Lung (tissue), 11 donors: ENCODE measurements at regions not wholly inside any gene's neighbourhood (a gene's known extent, or its start where the extent isn't known, plus 50 kb on each side); places are given as distances from the start of the nearest gene placed in this dataset.

ENCODE experiments used
- ATAC-seq: fragments of 200-7000 bp; cut with Tn5 transposase; one replicate; pipeline ENCODE4 v1.9.1; 2020; ENCODE audit warnings: moderate number of reproducible peaks; ENCODE audit not compliant: insufficient read depth, low FRiP score
- DNase-seq, 3 donors: peaks; one replicate each; pipeline ENCODE4 v3.0.0-alpha.2; 2013 to 2017
- H3K27ac ChIP-seq, 2 donors: one replicate each; pipeline ENCODE4 v1.5.1; 2013; ENCODE audit warnings: mild to moderate bottlenecking in 2 of 2, moderate library complexity in 2 of 2, control low read depth in 1 of 2, inconsistent platforms in 1 of 2, low read depth in 1 of 2, low read length in 1 of 2
- H3K27me3 ChIP-seq, 3 donors: one replicate each; pipeline ENCODE4 v1.5.1; 2013; ENCODE audit warnings: low read length in 2 of 3; ENCODE audit not compliant: control insufficient read depth in 3 of 3, insufficient read depth in 3 of 3
- H3K36me3 ChIP-seq, 4 donors: one replicate each; pipeline ENCODE4 v1.5.1; 2013; ENCODE audit warnings: low read length in 4 of 4, mild to moderate bottlenecking in 1 of 4, moderate library complexity in 1 of 4; ENCODE audit not compliant: control insufficient read depth in 4 of 4, insufficient read depth in 4 of 4
- H3K4me1 ChIP-seq, 5 donors: one replicate each; pipeline ENCODE4 v1.5.1; 2013; ENCODE audit warnings: low read length in 5 of 5, mild to moderate bottlenecking in 2 of 5, moderate library complexity in 1 of 5; ENCODE audit not compliant: control insufficient read depth in 5 of 5, insufficient read depth in 5 of 5
- H3K4me3 ChIP-seq: one replicate; pipeline ENCODE4 v1.5.1; 2013; ENCODE audit warnings: mild to moderate bottlenecking, control low read depth, moderate library complexity
- H3K9ac ChIP-seq, 2 donors: one replicate each; pipeline ENCODE4 v1.5.1; 2013; ENCODE audit warnings: low read length in 2 of 2, control low read depth in 1 of 2; ENCODE audit not compliant: insufficient read depth in 1 of 2
- H3K9me3 ChIP-seq, 4 donors: one replicate each; pipeline ENCODE4 v1.5.1; 2013; ENCODE audit warnings: low read length in 3 of 4, mild to moderate bottlenecking in 1 of 4, moderate library complexity in 1 of 4; ENCODE audit not compliant: control insufficient read depth in 4 of 4, insufficient read depth in 3 of 4
- WGBS, 2 donors: extraction: QIAGEN DNeasy Blood & Tissue Kit; methylation state at CpG; one replicate each; pipeline ENCODE4 v1.1.7; 2013; 5-methylcytosine and 5-hydroxymethylcytosine counted together
- TF ChIP-seq, protein P1 (sequence below): IDR thresholded peaks from 2 replicates; pipeline ENCODE4 v1.5.1; 2012; ENCODE audit warnings: mild to moderate bottlenecking; ENCODE audit errors: control extremely low read depth, extremely low read depth
- donor health status: control.
- donor health status: control.
- donor health status: Bipolar disorder and iron deficiency.
- donor health status: healthy.
- donor health status: DM: yes; HTN: yes; CAD: no.

- H3K36me3 ChIP-seq: no peaks in the 10 kb centered on the region
- ATAC-seq (no peak), DNase-seq (no peak)
- H3K9me3 ChIP-seq: no peaks in the 10 kb centered on the region
- H3K4me3 ChIP-seq: no peak overlapping the region
- H3K27ac ChIP-seq: no peak overlapping the region
- WGBS, 2 donors: 82 to 88% methylated on average over 1 of the region's 1 CpG
- H3K9ac ChIP-seq: no peak overlapping the region
- H3K4me1 ChIP-seq: peaks cover 0 to 18% (median 4%) of the 10 kb centered on the region in 5 donors
- TF ChIP-seq, protein P1, sequence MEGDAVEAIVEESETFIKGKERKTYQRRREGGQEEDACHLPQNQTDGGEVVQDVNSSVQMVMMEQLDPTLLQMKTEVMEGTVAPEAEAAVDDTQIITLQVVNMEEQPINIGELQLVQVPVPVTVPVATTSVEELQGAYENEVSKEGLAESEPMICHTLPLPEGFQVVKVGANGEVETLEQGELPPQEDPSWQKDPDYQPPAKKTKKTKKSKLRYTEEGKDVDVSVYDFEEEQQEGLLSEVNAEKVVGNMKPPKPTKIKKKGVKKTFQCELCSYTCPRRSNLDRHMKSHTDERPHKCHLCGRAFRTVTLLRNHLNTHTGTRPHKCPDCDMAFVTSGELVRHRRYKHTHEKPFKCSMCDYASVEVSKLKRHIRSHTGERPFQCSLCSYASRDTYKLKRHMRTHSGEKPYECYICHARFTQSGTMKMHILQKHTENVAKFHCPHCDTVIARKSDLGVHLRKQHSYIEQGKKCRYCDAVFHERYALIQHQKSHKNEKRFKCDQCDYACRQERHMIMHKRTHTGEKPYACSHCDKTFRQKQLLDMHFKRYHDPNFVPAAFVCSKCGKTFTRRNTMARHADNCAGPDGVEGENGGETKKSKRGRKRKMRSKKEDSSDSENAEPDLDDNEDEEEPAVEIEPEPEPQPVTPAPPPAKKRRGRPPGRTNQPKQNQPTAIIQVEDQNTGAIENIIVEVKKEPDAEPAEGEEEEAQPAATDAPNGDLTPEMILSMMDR: no peak
- H3K27me3 ChIP-seq: no peaks in the 10 kb centered on the region
These were observed 114.6 kb downstream of the LCA5 start for GRCh38 chr6:79422666-79423065.

GRCh38 chr6:79421707-79422484 lies 115.3 kb downstream of the LCA5 start:
- Histone ChIP-seq H3K9me3 (no peaks in the 10 kb centered on the region), H3K4me3 (no peak overlapping the region), H3K4me1 (peaks cover 0 to 18% (median 4%) of the 10 kb centered on the region in 5 donors), H3K9ac (peak overlapping the region in 1 of 2 donors; percentile 28), H3K27me3 (no peaks in the 10 kb centered on the region), H3K36me3 (no peaks in the 10 kb centered on the region), H3K27ac (no peak overlapping the region)
- DNase-seq (peak; percentile 82 to 97 (median 97)), ATAC-seq (peak; percentile 72)
- 29 to 30% methylated on average over 5 of the region's 5 CpGs for WGBS, 2 donors
- TF ChIP-seq, protein P1: no peak

DNA sequence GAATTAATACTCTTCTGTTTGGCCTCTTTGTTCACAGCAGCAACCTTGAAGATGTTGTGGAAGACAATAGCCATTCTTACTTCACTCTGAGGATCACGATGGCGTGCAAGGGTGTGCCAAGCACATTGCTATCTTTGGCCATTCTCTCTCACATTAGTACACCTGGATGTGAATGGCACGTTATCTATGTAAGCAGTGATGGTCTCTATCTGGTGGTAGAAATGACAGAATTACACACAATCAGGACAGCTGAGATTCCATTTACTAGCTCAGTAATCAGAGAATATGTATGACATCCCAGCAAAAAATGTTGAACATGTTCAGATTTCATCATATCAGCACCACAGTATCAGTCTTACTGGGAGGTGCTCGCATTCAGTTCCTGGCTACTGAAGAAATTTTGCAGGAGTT lies 116.2 kb downstream of the LCA5 start:
- Histone ChIP-seq H3K9ac (no peak overlapping the region), H3K9me3 (no peaks in the 10 kb centered on the region), H3K4me1 (peaks cover 0 to 18% (median 4%) of the 10 kb centered on the region in 5 donors), H3K36me3 (no peaks in the 10 kb centered on the region), H3K4me3 (no peak overlapping the region), H3K27me3 (no peaks in the 10 kb centered on the region), H3K27ac (no peak overlapping the region)
- 89 to 94% methylated on average over 4 of the region's 4 CpGs for WGBS, 2 donors
- TF ChIP-seq, protein P1: no peak
- DNase-seq (no peak), ATAC-seq (no peak)
